GM21576 (cell line): ENCODE measurements at regions not wholly inside any gene's neighbourhood (a gene's known extent, or its start where the extent isn't known, plus 50 kb on each side); places are given as distances from the start of the nearest gene placed in this dataset.
"Not testable (repeated sequence)": the region's sequence is repeated elsewhere in the genome, so short reads cannot be mapped to it uniquely, and the experiment has no call there.

Experiments
- ATAC-seq: cut with Tn5 transposase; IDR thresholded peaks from one replicate; pipeline ENCODE4 v1.9.1; 2021; ENCODE audit warnings: mild to moderate bottlenecking, moderate library complexity; ENCODE audit not compliant: unreplicated experiment

GRCh38 chr9:115849679-115850412 is 303.7 kb upstream of the PAPPA start:
- no peak for ATAC-seq

- no peak for ATAC-seq
These were observed 302.9 kb upstream of the PAPPA start for GRCh38 chr9:115850548-115851304.

- ATAC-seq: no peak
These were observed 298.0 kb upstream of the PAPPA start for GRCh38 chr9:115855458-115856133.

- ATAC-seq: not testable (repeated sequence)
These were observed 295.2 kb upstream of the PAPPA start for GRCh38 chr9:115858421-115858820.

- no peak for ATAC-seq
These were observed 291.6 kb upstream of the PAPPA start for GRCh38 chr9:115862021-115862420.

GRCh38 chr9:115864581-115864980 is 289.0 kb upstream of the PAPPA start:
- no peak for ATAC-seq

- ATAC-seq: no peak
These were observed 286.3 kb upstream of the PAPPA start for GRCh38 chr9:115867326-115867725.

GRCh38 chr9:115877852-115878438 is 275.6 kb upstream of the PAPPA start:
- ATAC-seq: no peak

GRCh38 chr9:115879451-115879850 is 274.1 kb upstream of the PAPPA start:
- no peak for ATAC-seq

- no peak for ATAC-seq
These were observed 273.2 kb upstream of the PAPPA start for GRCh38 chr9:115880221-115880885.

- ATAC-seq: no peak
These were observed 270.7 kb upstream of the PAPPA start for GRCh38 chr9:115882911-115883310.

- no peak for ATAC-seq
These were observed 269.9 kb upstream of the PAPPA start for GRCh38 chr9:115883467-115884329.

GRCh38 chr9:115884846-115885245 is 268.7 kb upstream of the PAPPA start:
- no peak for ATAC-seq

- ATAC-seq: no peak
These were observed 265.5 kb upstream of the PAPPA start for GRCh38 chr9:115888131-115888530.

- no peak for ATAC-seq
These were observed 261.7 kb upstream of the PAPPA start for GRCh38 chr9:115891929-115892328.

- not testable (repeated sequence) for ATAC-seq
These were observed 255.1 kb upstream of the PAPPA start for GRCh38 chr9:115898478-115898877.

GRCh38 chr9:115900698-115901097 is 252.9 kb upstream of the PAPPA start:
- ATAC-seq: no peak

GRCh38 chr9:115910959-115911358 is 242.6 kb upstream of the PAPPA start:
- no peak for ATAC-seq

GRCh38 chr9:115912086-115912485 is 241.5 kb upstream of the PAPPA start:
- ATAC-seq: no peak

GRCh38 chr9:115913696-115914095 is 239.9 kb upstream of the PAPPA start:
- no peak for ATAC-seq
